HG02571 (cell line): ENCODE measurements at regions not wholly inside any gene's neighbourhood (a gene's known extent, or its start where the extent isn't known, plus 50 kb on each side); places are given as distances from the start of the nearest gene placed in this dataset.
"Not testable (repeated sequence)": the region's sequence is repeated elsewhere in the genome, so short reads cannot be mapped to it uniquely, and the experiment has no call there.

Experiments used
- ATAC-seq: cut with Tn5 transposase; IDR thresholded peaks from one replicate; pipeline ENCODE4 v1.9.1; 2021; ENCODE audit warnings: mild to moderate bottlenecking, moderate library complexity; ENCODE audit not compliant: unreplicated experiment

GRCh38 chr3:181354140-181354539 lies 357.6 kb upstream of the SOX2 start:
- ATAC-seq, result no peak

- ATAC-seq, result no peak
These were observed 354.8 kb upstream of the DNAJC19 start for GRCh38 chr3:181344331-181344730.

GRCh38 chr3:181336597-181336996 lies 347.1 kb upstream of the DNAJC19 start:
- no peak for ATAC-seq

GRCh38 chr3:181333394-181333793 lies 343.9 kb upstream of the DNAJC19 start:
- no peak for ATAC-seq

GRCh38 chr3:181330821-181331563 lies 341.5 kb upstream of the DNAJC19 start:
- ATAC-seq, result no peak

- no peak for ATAC-seq
These were observed 340.7 kb upstream of the DNAJC19 start for GRCh38 chr3:181330257-181330656.

GRCh38 chr3:181329024-181329423 lies 339.5 kb upstream of the DNAJC19 start:
- ATAC-seq, result no peak

GRCh38 chr3:181328346-181328745 lies 338.8 kb upstream of the DNAJC19 start:
- no peak for ATAC-seq

- no peak for ATAC-seq
These were observed 337.8 kb upstream of the DNAJC19 start for GRCh38 chr3:181327349-181327748.

- ATAC-seq, result no peak
These were observed 337.2 kb upstream of the DNAJC19 start for GRCh38 chr3:181326637-181327223.

- ATAC-seq, result not testable (repeated sequence)
These were observed 335.0 kb upstream of the DNAJC19 start for GRCh38 chr3:181324516-181324915.

GRCh38 chr3:181318321-181318720 lies 328.8 kb upstream of the DNAJC19 start:
- ATAC-seq, result no peak

- no peak for ATAC-seq
These were observed 328.0 kb upstream of the DNAJC19 start for GRCh38 chr3:181317508-181317907.

- ATAC-seq, result no peak
These were observed 326.9 kb upstream of the DNAJC19 start for GRCh38 chr3:181316482-181316881.

- ATAC-seq, result no peak
These were observed 323.8 kb upstream of the DNAJC19 start for GRCh38 chr3:181313335-181313734.

- no peak for ATAC-seq
These were observed 321.6 kb upstream of the DNAJC19 start for GRCh38 chr3:181311186-181311585.

GRCh38 chr3:181302960-181303359 lies 313.4 kb upstream of the DNAJC19 start:
- no peak for ATAC-seq

- ATAC-seq, result no peak
These were observed 310.5 kb upstream of the DNAJC19 start for GRCh38 chr3:181300033-181300432.

- ATAC-seq, result no peak
These were observed 308.9 kb upstream of the DNAJC19 start for GRCh38 chr3:181298421-181298820.

- ATAC-seq, result no peak
These were observed 303.4 kb upstream of the DNAJC19 start for GRCh38 chr3:181292984-181293383.

GRCh38 chr3:181290941-181291340 lies 301.4 kb upstream of the DNAJC19 start:
- ATAC-seq, result no peak

GRCh38 chr3:181289306-181289705 lies 299.8 kb upstream of the DNAJC19 start:
- ATAC-seq, result no peak

- ATAC-seq, result no peak
These were observed 298.6 kb upstream of the DNAJC19 start for GRCh38 chr3:181288145-181288544.
